BJ (cell line): ENCODE measurements at regions not wholly inside any gene's neighbourhood (a gene's known extent, or its start where the extent isn't known, plus 50 kb on each side); places are given as distances from the start of the nearest gene placed in this dataset.

ENCODE experiments used
- CTCF ChIA-PET: fragments of 350-600 bp; formaldehyde crosslinking; extraction: SDS; loops from one replicate; lab custom pipeline; 2021; ENCODE audit warnings: antibody characterized with exemption, inconsistent platforms; lab: Yijun Ruan, JAX
- POLR2A ChIA-PET: fragments of 300-600 bp; sonication (Branson Sonifier 250); formaldehyde crosslinking; extraction: SDS; loops from one replicate; lab custom pipeline; 2021; ENCODE audit warnings: antibody characterized with exemption; lab: Charles Lee
- DNase-seq: peaks from one replicate; pipeline ENCODE4 v3.0.0-alpha.2; 2011; ENCODE audit warnings: low read depth
- H3K27me3 ChIP-seq: 2 replicates; pipeline ENCODE4 v1.6.0; 2011; ENCODE audit warnings: low read length; ENCODE audit not compliant: control insufficient read depth, insufficient read depth
- H3K36me3 ChIP-seq: 2 replicates; pipeline ENCODE4 v1.5.1; 2011; ENCODE audit warnings: low read length; ENCODE audit not compliant: control insufficient read depth, insufficient read depth
- H3K4me3 ChIP-seq: 2 replicates; pipeline ENCODE4 v1.5.1; 2011; ENCODE audit warnings: low read depth, mild to moderate bottlenecking, control low read depth, low read length
- CTCF ChIP-seq: IDR thresholded peaks from 2 replicates; pipeline ENCODE4 v1.5.1; 2011; ENCODE audit warnings: low read depth, mild to moderate bottlenecking, control low read depth, inconsistent platforms, low read length, moderate library complexity; ENCODE audit not compliant: insufficient read depth

GRCh38 chrX:117538178-117539089 lies 578.2 kb downstream of the KLHL13 start:
- Histone ChIP-seq H3K27me3 (no peaks in the 10 kb centered on the region), H3K4me3 (no peak overlapping the region), H3K36me3 (no peaks in the 10 kb centered on the region)
- TF ChIP-seq CTCF, result no peak
- DNase-seq, result no peak
- ChIA-PET CTCF (no interaction called here), POLR2A (no interaction called here)

GRCh38 chrX:117532339-117532738 lies 584.3 kb downstream of the KLHL13 start:
- ChIA-PET CTCF (interaction anchor here (0.7 kb wide), 1 partner anchor 148 kb away, joined by 3 read pairs; no protein-coding TSS in a partner anchor), POLR2A (no interaction called here)
- TF ChIP-seq CTCF, result no peak
- no peaks in the 10 kb centered on the region for H3K36me3 ChIP-seq
- H3K27me3 ChIP-seq, result no peaks in the 10 kb centered on the region
- no peak for DNase-seq
- no peak overlapping the region for H3K4me3 ChIP-seq

- no peak for TF ChIP-seq CTCF
- POLR2A ChIA-PET, result no interaction called here
Measured at GRCh38 chrX:117522725-117523700, 593.6 kb downstream of the KLHL13 start.

GRCh38 chrX:117517994-117518393 lies 598.6 kb downstream of the KLHL13 start:
- H3K36me3 ChIP-seq, result no peaks in the 10 kb centered on the region
- ChIA-PET POLR2A (no interaction called here), CTCF (no interaction called here)
- no peak overlapping the region for H3K4me3 ChIP-seq
- TF ChIP-seq CTCF, result no peak
- H3K27me3 ChIP-seq, result no peaks in the 10 kb centered on the region
- no peak for DNase-seq

More at GRCh38 chrX:117522725-117523700, 593.6 kb downstream of the KLHL13 start:
- Histone ChIP-seq H3K4me3 (no peak overlapping the region), H3K36me3 (no peaks in the 10 kb centered on the region), H3K27me3 (no peaks in the 10 kb centered on the region)
- CTCF ChIA-PET, result no interaction called here
- DNase-seq, result no peak

GRCh38 chrX:117511379-117511778 lies 605.2 kb downstream of the KLHL13 start:
- ChIA-PET CTCF (no interaction called here), POLR2A (no interaction called here)
- Histone ChIP-seq H3K4me3 (no peak overlapping the region), H3K36me3 (no peaks in the 10 kb centered on the region), H3K27me3 (no peaks in the 10 kb centered on the region)
- TF ChIP-seq CTCF, result no peak
- DNase-seq, result no peak
